Endodermal cell (in vitro differentiated cells): ENCODE measurements at regions not wholly inside any gene's neighbourhood (a gene's known extent, or its start where the extent isn't known, plus 50 kb on each side); places are given as distances from the start of the nearest gene placed in this dataset.

ENCODE experiments used
- DNase-seq: peaks from one replicate; pipeline ENCODE4 v3.0.0-alpha.2; 2017
- H3K27ac ChIP-seq: 2 replicates; pipeline ENCODE4 v1.5.1; 2013; ENCODE audit warnings: mild to moderate bottlenecking, low read depth, low read length, moderate library complexity
- H3K27me3 ChIP-seq: 2 replicates; pipeline ENCODE4 v1.6.1; 2013; ENCODE audit warnings: mild to moderate bottlenecking, low read length, moderate library complexity; ENCODE audit not compliant: insufficient read depth, control insufficient read depth, poor library complexity, severe bottlenecking
- H3K36me3 ChIP-seq: 2 replicates; pipeline ENCODE4 v1.7.0; 2013; ENCODE audit warnings: mild to moderate bottlenecking, low read length, moderate library complexity; ENCODE audit not compliant: control insufficient read depth, insufficient read depth
- H3K4me1 ChIP-seq: one replicate; pipeline ENCODE4 v1.7.0; 2013; ENCODE audit warnings: low read length; ENCODE audit not compliant: control insufficient read depth, insufficient read depth
- H3K4me3 ChIP-seq: 2 replicates; pipeline ENCODE4 v1.5.1; 2013; ENCODE audit warnings: mild to moderate bottlenecking, low read length, moderate library complexity
- H3K9ac ChIP-seq: 2 replicates; pipeline ENCODE4 v1.6.1; 2013; ENCODE audit warnings: mild to moderate bottlenecking, low read length, moderate library complexity; ENCODE audit not compliant: poor library complexity, severe bottlenecking; ENCODE audit errors: extremely low read depth
- H3K9me3 ChIP-seq: 2 replicates; pipeline ENCODE4 v1.6.1; 2013; ENCODE audit warnings: mild to moderate bottlenecking, low read length, moderate library complexity; ENCODE audit not compliant: control insufficient read depth
- H3K27ac Mint-ChIP-seq: 2 replicates; pipeline ENCODE4 v1.8.0; 2020; ENCODE audit warnings: mixed read lengths
- H3K27me3 Mint-ChIP-seq: 2 replicates; pipeline ENCODE4 v1.8.0; 2021; ENCODE audit warnings: mild to moderate bottlenecking, mixed read lengths; ENCODE audit not compliant: insufficient read depth
- H3K36me3 Mint-ChIP-seq: 2 replicates; pipeline ENCODE4 v1.8.0; 2020; ENCODE audit warnings: low read depth, mixed read lengths
- H3K4me1 Mint-ChIP-seq: 2 replicates; pipeline ENCODE4 v1.8.0; 2020; ENCODE audit warnings: mixed read lengths
- H3K4me3 Mint-ChIP-seq: 2 replicates; pipeline ENCODE4 v1.8.0; 2020; ENCODE audit warnings: mild to moderate bottlenecking, moderate library complexity, mixed read lengths
- H3K9me3 Mint-ChIP-seq: 2 replicates; pipeline ENCODE4 v1.8.0; 2020; ENCODE audit warnings: mild to moderate bottlenecking, mixed read lengths
- WGBS, 2 experiments: methylation state at CpG; one replicate each; pipeline versions ENCODE4 v1.1.5 to v1.1.7; 2013; ENCODE audit warnings: missing lambda C conversion rate in 2 of 2, mixed read lengths in 1 of 2; ENCODE audit not compliant: insufficient coverage in 1 of 2, insufficient read length in 1 of 2; 5-methylcytosine and 5-hydroxymethylcytosine counted together
- TF ChIP-seq, protein P1 (sequence below): fragments of 200-600 bp; sonication (generic); conservative IDR thresholded peaks from 2 replicates; pipeline ENCODE4 v1.5.0; 2021; ENCODE audit warnings: antibody characterized with exemption, mild to moderate bottlenecking

DNA sequence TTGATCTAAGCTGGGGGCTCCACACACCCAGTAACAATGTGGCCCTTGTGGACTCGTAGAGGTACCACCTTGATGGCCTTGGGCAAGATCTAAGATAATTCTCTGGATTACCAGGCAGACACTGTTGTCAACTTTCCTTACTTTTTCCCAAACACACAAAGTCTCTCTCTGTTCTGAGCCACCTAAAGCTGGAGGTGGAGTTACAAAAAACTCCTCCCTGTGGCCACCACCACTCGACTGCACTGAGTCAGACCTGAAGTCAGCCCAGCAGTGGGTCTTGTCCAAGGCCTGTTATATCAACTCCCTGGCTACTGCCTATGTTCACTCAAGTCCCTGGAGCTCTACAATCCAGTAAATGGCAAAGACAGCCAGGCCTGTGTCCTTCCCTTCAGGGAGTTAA is 70.1 kb upstream of the TECRL start:
- H3K4me1 Mint-ChIP-seq, result peaks cover 4% of the 10 kb centered on the region
- Histone ChIP-seq H3K36me3 (no peaks in the 10 kb centered on the region), H3K9me3 (no peaks in the 10 kb centered on the region), H3K9ac (no peak overlapping the region), H3K4me3 (no peak overlapping the region), H3K4me1 (no peaks in the 10 kb centered on the region), H3K27me3 (no peaks in the 10 kb centered on the region), H3K27ac (no peak overlapping the region)
- no peak overlapping the region for H3K27ac Mint-ChIP-seq
- no peak overlapping the region for H3K4me3 Mint-ChIP-seq
- TF ChIP-seq, protein P1, sequence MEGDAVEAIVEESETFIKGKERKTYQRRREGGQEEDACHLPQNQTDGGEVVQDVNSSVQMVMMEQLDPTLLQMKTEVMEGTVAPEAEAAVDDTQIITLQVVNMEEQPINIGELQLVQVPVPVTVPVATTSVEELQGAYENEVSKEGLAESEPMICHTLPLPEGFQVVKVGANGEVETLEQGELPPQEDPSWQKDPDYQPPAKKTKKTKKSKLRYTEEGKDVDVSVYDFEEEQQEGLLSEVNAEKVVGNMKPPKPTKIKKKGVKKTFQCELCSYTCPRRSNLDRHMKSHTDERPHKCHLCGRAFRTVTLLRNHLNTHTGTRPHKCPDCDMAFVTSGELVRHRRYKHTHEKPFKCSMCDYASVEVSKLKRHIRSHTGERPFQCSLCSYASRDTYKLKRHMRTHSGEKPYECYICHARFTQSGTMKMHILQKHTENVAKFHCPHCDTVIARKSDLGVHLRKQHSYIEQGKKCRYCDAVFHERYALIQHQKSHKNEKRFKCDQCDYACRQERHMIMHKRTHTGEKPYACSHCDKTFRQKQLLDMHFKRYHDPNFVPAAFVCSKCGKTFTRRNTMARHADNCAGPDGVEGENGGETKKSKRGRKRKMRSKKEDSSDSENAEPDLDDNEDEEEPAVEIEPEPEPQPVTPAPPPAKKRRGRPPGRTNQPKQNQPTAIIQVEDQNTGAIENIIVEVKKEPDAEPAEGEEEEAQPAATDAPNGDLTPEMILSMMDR, result no peak
- DNase-seq, result no peak
- WGBS, 2 experiments, result 80 to 88% methylated on average over 1 to 2 of the region's 2 CpGs
- no peaks in the 10 kb centered on the region for H3K27me3 Mint-ChIP-seq
- H3K36me3 Mint-ChIP-seq, result no peaks in the 10 kb centered on the region
- peaks cover 2% of the 10 kb centered on the region for H3K9me3 Mint-ChIP-seq

DNA sequence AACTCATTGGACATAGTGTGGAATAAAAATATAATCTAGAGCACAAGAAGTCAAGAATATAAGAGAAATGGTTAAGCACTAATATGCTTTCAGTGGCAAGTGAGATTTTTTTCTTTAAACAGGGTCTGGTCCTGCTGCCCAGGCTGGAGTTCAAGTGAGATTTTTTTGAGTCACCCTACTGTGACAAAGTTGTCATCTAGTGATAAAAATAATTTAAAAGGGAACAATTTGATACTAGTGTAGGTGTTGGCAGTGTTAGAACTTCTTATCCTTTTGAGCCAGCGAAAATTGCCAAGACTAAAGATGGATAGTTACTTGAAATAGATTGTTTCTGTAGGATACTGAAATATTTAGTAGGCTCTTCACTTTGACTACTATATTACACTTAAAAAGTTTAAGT is 67.9 kb upstream of the TECRL start:
- Histone ChIP-seq H3K9ac (no peak overlapping the region), H3K27ac (no peak overlapping the region), H3K4me3 (no peak overlapping the region), H3K4me1 (no peaks in the 10 kb centered on the region), H3K9me3 (no peaks in the 10 kb centered on the region), H3K36me3 (no peaks in the 10 kb centered on the region), H3K27me3 (no peaks in the 10 kb centered on the region)
- Mint-ChIP-seq H3K27me3 (no peaks in the 10 kb centered on the region), H3K4me3 (no peak overlapping the region), H3K36me3 (no peaks in the 10 kb centered on the region), H3K4me1 (peaks cover 4% of the 10 kb centered on the region), H3K27ac (no peak overlapping the region), H3K9me3 (peaks cover 2% of the 10 kb centered on the region)
- DNase-seq, result no peak
- WGBS, 2 experiments, result 100% methylated on average over 1 of the region's 1 CpG; no CpG with 5 or more reads in 1 of the 2 experiments
- TF ChIP-seq, protein P1, result no peak

DNA sequence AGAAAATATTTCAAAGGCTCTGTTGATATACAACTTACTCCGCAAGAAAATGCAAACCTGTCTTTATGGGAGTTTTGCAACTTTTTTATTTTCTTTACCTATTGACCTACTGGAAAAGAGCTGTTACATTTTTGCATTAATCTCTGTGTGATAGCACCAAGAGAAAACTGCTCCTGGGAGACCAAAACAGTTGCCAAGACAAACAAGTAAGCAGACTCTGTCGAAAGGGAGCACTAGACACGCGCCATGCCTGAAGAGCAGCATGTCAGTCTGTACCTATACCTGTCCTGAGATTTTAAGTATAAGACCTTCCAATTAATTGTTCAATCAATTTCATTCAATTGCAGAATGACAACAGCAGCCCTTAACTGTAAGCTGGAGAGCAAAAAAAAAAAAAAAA is 56.0 kb upstream of the TECRL start:
- Histone ChIP-seq H3K4me1 (no peaks in the 10 kb centered on the region), H3K27ac (no peak overlapping the region), H3K4me3 (no peak overlapping the region), H3K9ac (no peak overlapping the region), H3K9me3 (no peaks in the 10 kb centered on the region), H3K36me3 (no peaks in the 10 kb centered on the region), H3K27me3 (no peaks in the 10 kb centered on the region)
- Mint-ChIP-seq H3K27ac (no peak overlapping the region), H3K4me3 (no peak overlapping the region), H3K9me3 (no peaks in the 10 kb centered on the region), H3K4me1 (peaks cover 5% of the 10 kb centered on the region), H3K27me3 (no peaks in the 10 kb centered on the region), H3K36me3 (no peaks in the 10 kb centered on the region)
- no peak for DNase-seq
- 96% methylated on average over 4 of the region's 4 CpGs; no CpG with 5 or more reads in 1 of the 2 experiments for WGBS, 2 experiments
- TF ChIP-seq, protein P1, result no peak
